ENCODE measurements at regions not wholly inside any gene's neighbourhood (a gene's known extent, or its start where the extent isn't known, plus 50 kb on each side); places are given as distances from the start of the nearest gene placed in this dataset.

- Histone ChIP-seq H3K4me1 (ENCODE audit: insufficient read depth, low read length) (peaks cover 22% of the 10 kb centered on the region; the same call in 1 of the 2 replicates), H3K9ac (ENCODE audit: low read depth, low read length) (no peak overlapping the region), H3K9me3 (ENCODE audit: control insufficient read depth, insufficient read depth, low read length) (no peaks in the 10 kb centered on the region), H3K36me3 (ENCODE audit: insufficient read depth, low read length) (no peaks in the 10 kb centered on the region)
Measured at GRCh38 chr1:187474336-187474735, 645.6 kb downstream of the PLA2G4A start.

GRCh38 chr1:187476671-187477070 is 647.9 kb downstream of the PLA2G4A start:
- Histone ChIP-seq H3K4me1 (ENCODE audit: insufficient read depth, low read length) (peaks cover 4% of the 10 kb centered on the region; the same call in 1 of the 2 replicates), H3K9me3 (ENCODE audit: control insufficient read depth, insufficient read depth, low read length) (no peaks in the 10 kb centered on the region), H3K9ac (ENCODE audit: low read depth, low read length) (no peak overlapping the region), H3K36me3 (ENCODE audit: insufficient read depth, low read length) (no peaks in the 10 kb centered on the region)

- peaks cover 4% of the 10 kb centered on the region; the same call in 1 of the 2 replicates for H3K4me1 ChIP-seq (ENCODE audit: insufficient read depth, low read length)
- no peaks in the 10 kb centered on the region for H3K9me3 ChIP-seq (ENCODE audit: control insufficient read depth, insufficient read depth, low read length)
- no peak overlapping the region for H3K9ac ChIP-seq (ENCODE audit: low read depth, low read length)
- no peaks in the 10 kb centered on the region for H3K36me3 ChIP-seq (ENCODE audit: insufficient read depth, low read length)
Measured at GRCh38 chr1:187477103-187477502, 648.4 kb downstream of the PLA2G4A start.

GRCh38 chr1:187477535-187477934 is 648.8 kb downstream of the PLA2G4A start:
- Histone ChIP-seq H3K9me3 (ENCODE audit: control insufficient read depth, insufficient read depth, low read length) (no peaks in the 10 kb centered on the region), H3K9ac (ENCODE audit: low read depth, low read length) (no peak overlapping the region), H3K4me1 (ENCODE audit: insufficient read depth, low read length) (peaks cover 4% of the 10 kb centered on the region; the same call in 1 of the 2 replicates), H3K36me3 (ENCODE audit: insufficient read depth, low read length) (no peaks in the 10 kb centered on the region)

- no peak overlapping the region for H3K9ac ChIP-seq (ENCODE audit: low read depth, low read length)
- H3K4me1 ChIP-seq (ENCODE audit: insufficient read depth, low read length) = peaks cover 4% of the 10 kb centered on the region; the same call in 1 of the 2 replicates
- no peaks in the 10 kb centered on the region for H3K9me3 ChIP-seq (ENCODE audit: control insufficient read depth, insufficient read depth, low read length)
- H3K36me3 ChIP-seq (ENCODE audit: insufficient read depth, low read length) = no peaks in the 10 kb centered on the region
Measured at GRCh38 chr1:187481581-187482148, 652.9 kb downstream of the PLA2G4A start.

- H3K4me1 ChIP-seq (ENCODE audit: insufficient read depth, low read length) = no peaks in the 10 kb centered on the region
Measured at GRCh38 chr1:187490266-187490665, 661.5 kb downstream of the PLA2G4A start.

GRCh38 chr1:187491082-187491720 is 662.5 kb downstream of the PLA2G4A start:
- H3K9me3 ChIP-seq (ENCODE audit: control insufficient read depth, insufficient read depth, low read length) = 0 out of 2 replicates have a peak, but pooled peaks cover 3% of the 10 kb centered on the region
- no peak overlapping the region for H3K9ac ChIP-seq (ENCODE audit: low read depth, low read length)
- no peaks in the 10 kb centered on the region for H3K36me3 ChIP-seq (ENCODE audit: insufficient read depth, low read length)
- no peaks in the 10 kb centered on the region for H3K4me1 ChIP-seq (ENCODE audit: insufficient read depth, low read length)

More at GRCh38 chr1:187490266-187490665, 661.5 kb downstream of the PLA2G4A start:
- Histone ChIP-seq H3K9ac (ENCODE audit: low read depth, low read length) (no peak overlapping the region), H3K9me3 (ENCODE audit: control insufficient read depth, insufficient read depth, low read length) (0 out of 2 replicates have a peak, but pooled peaks cover 3% of the 10 kb centered on the region), H3K36me3 (ENCODE audit: insufficient read depth, low read length) (no peaks in the 10 kb centered on the region)

- Histone ChIP-seq H3K9me3 (ENCODE audit: control insufficient read depth, insufficient read depth, low read length) (no peaks in the 10 kb centered on the region), H3K4me1 (ENCODE audit: insufficient read depth, low read length) (no peaks in the 10 kb centered on the region), H3K9ac (ENCODE audit: low read depth, low read length) (no peak overlapping the region), H3K36me3 (ENCODE audit: insufficient read depth, low read length) (no peaks in the 10 kb centered on the region)
Measured at GRCh38 chr1:187498028-187498427, 669.3 kb downstream of the PLA2G4A start.

- no peaks in the 10 kb centered on the region for H3K4me1 ChIP-seq (ENCODE audit: insufficient read depth, low read length)
Measured at GRCh38 chr1:187504779-187505178, 676.0 kb downstream of the PLA2G4A start.

GRCh38 chr1:187509091-187509490 is 680.3 kb downstream of the PLA2G4A start:
- Histone ChIP-seq H3K9ac (ENCODE audit: low read depth, low read length) (no peak overlapping the region), H3K4me1 (ENCODE audit: insufficient read depth, low read length) (no peaks in the 10 kb centered on the region), H3K36me3 (ENCODE audit: insufficient read depth, low read length) (no peaks in the 10 kb centered on the region), H3K9me3 (ENCODE audit: control insufficient read depth, insufficient read depth, low read length) (no peaks in the 10 kb centered on the region)

More at GRCh38 chr1:187504779-187505178, 676.0 kb downstream of the PLA2G4A start:
- Histone ChIP-seq H3K9ac (ENCODE audit: low read depth, low read length) (no peak overlapping the region), H3K36me3 (ENCODE audit: insufficient read depth, low read length) (no peaks in the 10 kb centered on the region), H3K9me3 (ENCODE audit: control insufficient read depth, insufficient read depth, low read length) (no peaks in the 10 kb centered on the region)

- Histone ChIP-seq H3K9ac (ENCODE audit: low read depth, low read length) (no peak overlapping the region), H3K4me1 (ENCODE audit: insufficient read depth, low read length) (peaks cover 6% of the 10 kb centered on the region; the same call in 1 of the 2 replicates), H3K36me3 (ENCODE audit: insufficient read depth, low read length) (no peaks in the 10 kb centered on the region), H3K9me3 (ENCODE audit: control insufficient read depth, insufficient read depth, low read length) (no peaks in the 10 kb centered on the region)
Measured at GRCh38 chr1:187513190-187513589, 684.4 kb downstream of the PLA2G4A start.

- Histone ChIP-seq H3K9me3 (ENCODE audit: control insufficient read depth, insufficient read depth, low read length) (no peaks in the 10 kb centered on the region), H3K36me3 (ENCODE audit: insufficient read depth, low read length) (no peaks in the 10 kb centered on the region), H3K9ac (ENCODE audit: low read depth, low read length) (no peak overlapping the region), H3K4me1 (ENCODE audit: insufficient read depth, low read length) (peaks cover 6% of the 10 kb centered on the region; the same call in 1 of the 2 replicates)
Measured at GRCh38 chr1:187514110-187514509, 685.4 kb downstream of the PLA2G4A start.

- H3K36me3 ChIP-seq (ENCODE audit: insufficient read depth, low read length) = no peaks in the 10 kb centered on the region
- H3K9me3 ChIP-seq (ENCODE audit: control insufficient read depth, insufficient read depth, low read length) = no peaks in the 10 kb centered on the region
- no peak overlapping the region for H3K9ac ChIP-seq (ENCODE audit: low read depth, low read length)
- peaks cover 6% of the 10 kb centered on the region; the same call in 1 of the 2 replicates for H3K4me1 ChIP-seq (ENCODE audit: insufficient read depth, low read length)
Measured at GRCh38 chr1:187516874-187517273, 688.1 kb downstream of the PLA2G4A start.

GRCh38 chr1:187517546-187517945 is 688.8 kb downstream of the PLA2G4A start:
- no peaks in the 10 kb centered on the region for H3K36me3 ChIP-seq (ENCODE audit: insufficient read depth, low read length)
- no peaks in the 10 kb centered on the region for H3K9me3 ChIP-seq (ENCODE audit: control insufficient read depth, insufficient read depth, low read length)
- peaks cover 6% of the 10 kb centered on the region; the same call in 1 of the 2 replicates for H3K4me1 ChIP-seq (ENCODE audit: insufficient read depth, low read length)
- no peak overlapping the region for H3K9ac ChIP-seq (ENCODE audit: low read depth, low read length)

GRCh38 chr1:187527346-187527745 is 698.6 kb downstream of the PLA2G4A start:
- no peaks in the 10 kb centered on the region for H3K4me1 ChIP-seq (ENCODE audit: insufficient read depth, low read length)
- no peaks in the 10 kb centered on the region for H3K36me3 ChIP-seq (ENCODE audit: insufficient read depth, low read length)
- no peaks in the 10 kb centered on the region for H3K9me3 ChIP-seq (ENCODE audit: control insufficient read depth, insufficient read depth, low read length)
- H3K9ac ChIP-seq (ENCODE audit: low read depth, low read length) = no peak overlapping the region
